Adrenal gland (tissue), 9 donors: ENCODE measurements at regions not wholly inside any gene's neighbourhood (a gene's known extent, or its start where the extent isn't known, plus 50 kb on each side); places are given as distances from the start of the nearest gene placed in this dataset.

Experiments
- DNase-seq, 7 donors: peaks; one replicate each; pipeline ENCODE4 v3.0.0-alpha.2; 2019 to 2020
- H3K27ac ChIP-seq, 5 donors: fragments of 200-600 bp; sonication (generic) in 4 of 5; 1 replicate in 3 of 5; 2 replicates in 2 of 5; pipeline versions ENCODE4 v1.5.1 to v1.8.0; 2016 to 2020; ENCODE audit warnings: mild to moderate bottlenecking in 1 of 5
- H3K27me3 ChIP-seq: fragments of 200-600 bp; 2 replicates; pipeline ENCODE4 v1.8.0; 2021
- H3K36me3 ChIP-seq, 2 donors: fragments of 200-600 bp; replicated peaks in 1 of 2; 1 replicate in 1 of 2; 2 replicates in 1 of 2; pipeline versions ENCODE4 v1.5.1 to v1.8.0; 2018 to 2022
- H3K4me1 ChIP-seq, 2 donors: fragments of 200-600 bp; replicated peaks in 1 of 2; 1 replicate in 1 of 2; 2 replicates in 1 of 2; pipeline versions ENCODE4 v1.5.1 to v1.8.0; 2018 to 2021
- H3K4me3 ChIP-seq, 4 donors: fragments of 200-600 bp; sonication (generic) in 3 of 4; one replicate each; pipeline ENCODE4 v1.5.1; 2016 to 2018
- H3K9me3 ChIP-seq, 3 donors: fragments of 200-600 bp; sonication (generic) in 1 of 3; replicated peaks in 1 of 3; 1 replicate in 2 of 3; 2 replicates in 1 of 3; pipeline versions ENCODE4 v1.5.1 to v1.8.0; 2016 to 2021
- POLR2A ChIP-seq, 2 donors: fragments of 450-650 bp; IDR thresholded peaks; one replicate each; pipeline ENCODE4 v1.6.1; 2017; ENCODE audit warnings: antibody characterized with exemption in 2 of 2, mild to moderate bottlenecking in 2 of 2, moderate library complexity in 1 of 2
- WGBS, 4 donors: extraction: QIAGEN DNeasy Blood & Tissue Kit in 2 of 4; methylation state at CpG; one replicate each; pipeline versions ENCODE4 v1.1.5 to v1.1.7; 2013 to 2017; 5-methylcytosine and 5-hydroxymethylcytosine counted together
- intact Hi-C, 2 donors: fragments of 100-400 bp; cut with DNase I; formaldehyde crosslinking; loops; one replicate each; pipeline versions ENCODE4 v1.14.1 to v1.15.0; 2022 to 2023
- TF ChIP-seq, protein P1 (sequence below), 6 experiments: fragments of 450-650 bp in 4 of 6; fragments of 200-600 bp in 2 of 6; sonication (generic) in 1 of 6; IDR thresholded peaks; 1 replicate in 5 of 6; 2 replicates in 1 of 6; pipeline versions ENCODE4 v1.5.1 to v1.8.0; 2016 to 2021; ENCODE audit warnings: antibody characterized with exemption in 6 of 6, mild to moderate bottlenecking in 2 of 6, moderate library complexity in 1 of 6
- donor health status: healthy with polysubstance abuse.
- donor health status: Bipolar disorder and iron deficiency.
- donor health status: DM: yes; HTN: yes; CAD: no.
- donor health status: DM: no; HTN: no; CAD: no.
- donor health status: DM: no; HTN: no; CAD: no.

DNA sequence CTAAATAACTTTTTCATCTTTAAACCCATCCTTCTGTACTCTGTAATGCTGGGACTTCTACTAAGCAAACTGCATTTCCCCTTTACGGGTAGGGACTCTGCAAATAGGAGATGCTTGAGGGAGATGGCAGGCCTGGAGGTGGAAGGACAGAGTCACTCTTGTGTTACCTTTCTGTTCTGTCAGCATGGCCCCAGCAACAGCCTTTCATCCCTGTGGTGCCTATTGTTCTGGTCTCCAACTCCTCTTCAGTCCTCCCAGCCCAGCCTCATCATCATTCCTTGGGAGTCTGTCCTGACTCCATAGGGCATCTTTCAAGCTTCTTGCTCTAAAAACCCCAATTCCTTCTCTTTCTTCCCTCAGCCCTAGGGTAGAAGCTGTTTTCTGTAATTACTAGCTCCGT lies 230.0 kb downstream of the SNX13 start:
- no peaks in the 10 kb centered on the region for H3K36me3 ChIP-seq
- DNase-seq, result no peak
- intact Hi-C loops, result no loop called here
- no peak for TF ChIP-seq POLR2A (IDR thresholded peaks at IDR 0.05)
- TF ChIP-seq, protein P1, sequence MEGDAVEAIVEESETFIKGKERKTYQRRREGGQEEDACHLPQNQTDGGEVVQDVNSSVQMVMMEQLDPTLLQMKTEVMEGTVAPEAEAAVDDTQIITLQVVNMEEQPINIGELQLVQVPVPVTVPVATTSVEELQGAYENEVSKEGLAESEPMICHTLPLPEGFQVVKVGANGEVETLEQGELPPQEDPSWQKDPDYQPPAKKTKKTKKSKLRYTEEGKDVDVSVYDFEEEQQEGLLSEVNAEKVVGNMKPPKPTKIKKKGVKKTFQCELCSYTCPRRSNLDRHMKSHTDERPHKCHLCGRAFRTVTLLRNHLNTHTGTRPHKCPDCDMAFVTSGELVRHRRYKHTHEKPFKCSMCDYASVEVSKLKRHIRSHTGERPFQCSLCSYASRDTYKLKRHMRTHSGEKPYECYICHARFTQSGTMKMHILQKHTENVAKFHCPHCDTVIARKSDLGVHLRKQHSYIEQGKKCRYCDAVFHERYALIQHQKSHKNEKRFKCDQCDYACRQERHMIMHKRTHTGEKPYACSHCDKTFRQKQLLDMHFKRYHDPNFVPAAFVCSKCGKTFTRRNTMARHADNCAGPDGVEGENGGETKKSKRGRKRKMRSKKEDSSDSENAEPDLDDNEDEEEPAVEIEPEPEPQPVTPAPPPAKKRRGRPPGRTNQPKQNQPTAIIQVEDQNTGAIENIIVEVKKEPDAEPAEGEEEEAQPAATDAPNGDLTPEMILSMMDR (IDR thresholded peaks at IDR 0.05), result no peak
- H3K4me1 ChIP-seq, result no peaks in the 10 kb centered on the region
- H3K9me3 ChIP-seq, result no peaks in the 10 kb centered on the region
- WGBS, 4 donors, result 79 to 90% (median 83%) methylated on average over 2 of the region's 2 CpGs
- no peaks in the 10 kb centered on the region for H3K27me3 ChIP-seq
- no peak overlapping the region for H3K27ac ChIP-seq
- no peak overlapping the region for H3K4me3 ChIP-seq

DNA sequence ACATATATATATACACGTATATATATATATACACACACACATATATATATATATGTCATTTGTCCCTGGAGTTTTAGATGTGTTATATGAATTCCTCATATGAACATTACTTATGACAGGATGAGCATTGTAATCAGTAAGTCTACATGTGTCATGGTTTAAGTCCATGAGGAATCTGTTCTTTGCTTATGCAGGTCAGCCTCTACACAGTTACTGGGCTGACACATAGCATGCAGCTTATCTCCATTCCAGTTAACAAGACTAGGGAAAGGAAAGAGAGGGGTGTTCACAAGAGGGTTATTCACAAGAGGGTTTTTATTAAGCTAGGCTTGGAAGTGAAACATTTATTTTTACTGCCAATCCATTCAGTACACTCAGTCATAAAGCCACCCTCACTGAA lies 226.7 kb downstream of the SNX13 start:
- 0 to 83% (median 33%) methylated on average over 1 of the region's 1 CpG for WGBS, 4 donors
- Histone ChIP-seq H3K27ac (no peak overlapping the region), H3K36me3 (no peaks in the 10 kb centered on the region), H3K9me3 (no peaks in the 10 kb centered on the region), H3K27me3 (no peaks in the 10 kb centered on the region), H3K4me1 (no peaks in the 10 kb centered on the region), H3K4me3 (no peak overlapping the region)
- TF ChIP-seq, protein P1 (IDR thresholded peaks at IDR 0.05), result no peak
- TF ChIP-seq POLR2A (IDR thresholded peaks at IDR 0.05), result no peak
- DNase-seq, result no peak
- intact Hi-C loops, result no loop called here

DNA sequence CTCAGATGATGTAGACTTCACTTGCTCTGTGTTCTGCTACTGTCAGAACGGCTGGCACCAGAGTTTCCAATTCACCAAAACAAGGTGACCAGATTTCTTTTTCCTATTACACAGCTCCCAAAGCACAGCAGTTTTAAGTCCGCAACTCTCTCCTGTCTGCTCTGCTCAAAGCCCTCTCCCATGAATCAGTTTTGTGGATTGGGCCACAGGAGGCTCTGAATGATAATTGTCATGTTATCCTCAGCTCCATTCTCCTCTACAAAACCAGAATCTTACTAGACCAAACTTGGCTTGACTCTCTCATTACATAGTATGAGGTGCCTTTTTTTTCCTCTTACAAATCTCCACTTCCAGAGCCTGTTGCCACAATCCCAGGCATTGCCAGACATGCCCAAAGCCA lies 223.5 kb downstream of the SNX13 start:
- Histone ChIP-seq H3K4me1 (no peaks in the 10 kb centered on the region), H3K27ac (no peak overlapping the region), H3K4me3 (no peak overlapping the region), H3K36me3 (no peaks in the 10 kb centered on the region), H3K27me3 (no peaks in the 10 kb centered on the region), H3K9me3 (no peaks in the 10 kb centered on the region)
- WGBS, 4 donors, result 36 to 80% (median 74%) methylated on average over 1 to 2 of the region's 2 CpGs
- intact Hi-C loops, result no loop called here
- no peak for TF ChIP-seq POLR2A (IDR thresholded peaks at IDR 0.05)
- TF ChIP-seq, protein P1 (IDR thresholded peaks at IDR 0.05), result no peak
- no peak for DNase-seq

DNA sequence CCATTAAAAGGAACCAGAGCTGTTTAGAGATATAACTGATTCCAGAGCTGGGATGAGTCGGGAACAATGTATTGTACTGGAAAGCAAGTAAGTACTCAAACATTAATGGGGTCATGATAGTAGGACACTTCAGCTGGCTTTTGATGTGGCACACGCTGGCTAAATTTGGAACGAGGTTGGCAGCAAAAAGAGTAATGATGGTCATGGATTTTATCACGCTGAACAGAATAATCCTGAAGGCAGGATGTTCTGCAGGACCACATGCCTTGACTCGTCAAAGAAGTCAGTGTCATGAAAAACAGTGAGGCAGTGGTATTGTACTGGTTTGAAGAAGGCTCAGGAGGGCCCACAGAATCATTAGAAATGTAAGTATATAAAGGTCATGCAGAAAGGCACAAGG lies 220.3 kb downstream of the SNX13 start:
- no peaks in the 10 kb centered on the region for H3K9me3 ChIP-seq
- no peaks in the 10 kb centered on the region for H3K4me1 ChIP-seq
- WGBS, 4 donors, result 74 to 85% (median 84%) methylated on average over 5 of the region's 5 CpGs
- no peaks in the 10 kb centered on the region for H3K27me3 ChIP-seq
- no peaks in the 10 kb centered on the region for H3K36me3 ChIP-seq
- TF ChIP-seq, protein P1 (IDR thresholded peaks at IDR 0.05), result no peak
- TF ChIP-seq POLR2A (IDR thresholded peaks at IDR 0.05), result no peak
- intact Hi-C loops, result no loop called here
- no peak overlapping the region for H3K4me3 ChIP-seq
- no peak overlapping the region for H3K27ac ChIP-seq
- DNase-seq, result no peak
